ENCODE measurements at regions not wholly inside any gene's neighbourhood (a gene's known extent, or its start where the extent isn't known, plus 50 kb on each side); places are given as distances from the start of the nearest gene placed in this dataset.

DNA sequence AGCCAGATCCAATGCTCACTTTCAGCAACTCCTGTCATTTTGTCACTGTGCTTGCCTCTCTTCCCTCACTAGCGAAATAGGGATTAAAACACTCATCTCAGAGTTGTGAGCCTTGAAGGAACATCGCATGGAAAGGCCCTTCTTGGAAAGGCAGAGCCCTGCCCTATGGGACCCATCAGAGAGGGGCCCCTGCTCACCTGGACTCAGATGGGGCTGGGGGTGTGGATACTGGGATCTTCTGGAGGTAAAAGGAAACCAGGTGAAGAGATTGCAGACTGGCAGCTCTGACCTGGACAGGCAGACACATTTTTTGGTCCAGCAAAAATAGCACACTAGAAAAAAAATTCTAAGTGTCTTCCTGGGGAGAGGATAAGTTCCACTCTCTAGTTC is 54.2 kb upstream of the EPS8L3 start:
- Histone ChIP-seq H3K4me1 (no peaks in the 10 kb centered on the region), H3K27me3 (no peaks in the 10 kb centered on the region), H3K9me3 (no peaks in the 10 kb centered on the region), H3K27ac (no peak overlapping the region), H3K36me3 (no peaks in the 10 kb centered on the region), H3K4me3 (no peak overlapping the region), H3K9ac (ENCODE audit: low read depth in 2 of 2, low read length in 2 of 2) (no peak overlapping the region)
- TF ChIP-seq, protein P1, sequence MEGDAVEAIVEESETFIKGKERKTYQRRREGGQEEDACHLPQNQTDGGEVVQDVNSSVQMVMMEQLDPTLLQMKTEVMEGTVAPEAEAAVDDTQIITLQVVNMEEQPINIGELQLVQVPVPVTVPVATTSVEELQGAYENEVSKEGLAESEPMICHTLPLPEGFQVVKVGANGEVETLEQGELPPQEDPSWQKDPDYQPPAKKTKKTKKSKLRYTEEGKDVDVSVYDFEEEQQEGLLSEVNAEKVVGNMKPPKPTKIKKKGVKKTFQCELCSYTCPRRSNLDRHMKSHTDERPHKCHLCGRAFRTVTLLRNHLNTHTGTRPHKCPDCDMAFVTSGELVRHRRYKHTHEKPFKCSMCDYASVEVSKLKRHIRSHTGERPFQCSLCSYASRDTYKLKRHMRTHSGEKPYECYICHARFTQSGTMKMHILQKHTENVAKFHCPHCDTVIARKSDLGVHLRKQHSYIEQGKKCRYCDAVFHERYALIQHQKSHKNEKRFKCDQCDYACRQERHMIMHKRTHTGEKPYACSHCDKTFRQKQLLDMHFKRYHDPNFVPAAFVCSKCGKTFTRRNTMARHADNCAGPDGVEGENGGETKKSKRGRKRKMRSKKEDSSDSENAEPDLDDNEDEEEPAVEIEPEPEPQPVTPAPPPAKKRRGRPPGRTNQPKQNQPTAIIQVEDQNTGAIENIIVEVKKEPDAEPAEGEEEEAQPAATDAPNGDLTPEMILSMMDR (IDR thresholded peaks at IDR 0.05), result no peak
- intact Hi-C loops (cut with DNase I), result no loop called here
- DNase-seq, result no peak

DNA sequence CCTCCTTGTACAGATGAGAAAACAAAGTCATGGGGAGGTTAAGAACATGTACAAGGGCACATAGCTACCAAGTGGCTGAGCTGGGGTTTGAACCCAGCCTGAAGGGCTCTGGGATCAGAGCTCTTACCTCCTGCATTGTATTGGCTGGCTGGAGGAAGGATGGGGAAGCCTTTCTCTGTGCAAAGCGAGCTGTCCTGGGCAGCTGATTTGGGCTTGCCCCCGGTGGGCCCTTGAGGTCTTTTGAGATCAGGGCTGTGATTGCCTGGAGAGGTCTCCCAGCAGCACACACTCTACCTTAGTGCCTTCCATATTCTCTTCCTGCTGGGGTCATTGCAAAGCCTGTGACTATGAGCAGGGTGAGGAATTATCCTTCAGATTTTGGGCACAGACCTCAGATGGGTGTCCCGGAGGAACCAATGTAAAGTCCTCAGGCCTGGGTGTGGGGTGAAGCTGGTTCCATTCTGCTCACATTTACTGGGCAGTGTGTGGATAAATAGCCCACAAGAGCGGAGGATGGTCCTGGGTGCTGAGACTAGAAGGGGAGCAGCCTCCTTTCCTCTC is 53.3 kb upstream of the EPS8L3 start:
- Histone ChIP-seq H3K9me3 (no peaks in the 10 kb centered on the region), H3K27me3 (no peaks in the 10 kb centered on the region), H3K36me3 (no peaks in the 10 kb centered on the region), H3K9ac (ENCODE audit: low read depth in 2 of 2, low read length in 2 of 2) (no peak overlapping the region), H3K4me3 (no peak overlapping the region), H3K27ac (no peak overlapping the region), H3K4me1 (no peaks in the 10 kb centered on the region)
- DNase-seq, result no peak
- TF ChIP-seq, protein P1 (IDR thresholded peaks at IDR 0.05), result no peak
- intact Hi-C loops (cut with DNase I), result no loop called here

DNA sequence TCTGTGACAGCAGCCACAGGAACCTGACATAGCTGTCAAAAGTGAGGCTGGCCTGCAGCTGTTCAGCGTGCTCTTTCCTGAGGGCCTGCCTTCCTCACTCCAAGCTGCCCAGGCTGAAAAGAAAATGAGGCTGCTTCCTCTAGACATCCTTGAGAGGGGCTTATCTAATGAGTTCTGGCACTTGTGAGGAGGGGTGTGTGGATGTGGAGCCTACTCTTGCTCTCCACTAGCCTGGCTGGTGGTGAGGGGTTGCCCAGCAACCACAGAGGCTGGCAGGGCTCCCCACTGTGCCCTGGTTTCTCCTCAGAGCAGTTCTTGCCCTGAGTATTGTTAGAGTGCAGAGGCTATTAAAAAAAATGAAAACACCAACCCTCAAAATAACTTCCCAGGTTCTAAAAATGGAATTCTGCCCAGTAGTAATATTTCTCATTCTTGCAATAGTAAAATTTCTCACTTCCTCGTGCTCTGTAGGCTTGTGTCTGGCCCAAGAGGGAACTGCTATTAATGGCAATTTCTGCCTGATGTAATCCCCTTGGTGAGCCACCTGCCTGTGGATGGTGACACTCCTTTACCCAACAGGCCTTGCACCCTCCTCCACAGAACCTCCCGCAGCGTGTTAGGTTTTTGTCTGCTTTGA is 52.6 kb upstream of the EPS8L3 start:
- Histone ChIP-seq H3K9me3 (no peaks in the 10 kb centered on the region), H3K27ac (no peak overlapping the region), H3K27me3 (no peaks in the 10 kb centered on the region), H3K4me1 (no peaks in the 10 kb centered on the region), H3K4me3 (no peak overlapping the region), H3K9ac (ENCODE audit: low read depth in 2 of 2, low read length in 2 of 2) (no peak overlapping the region), H3K36me3 (no peaks in the 10 kb centered on the region)
- TF ChIP-seq, protein P1 (IDR thresholded peaks at IDR 0.05), result no peak
- intact Hi-C loops (cut with DNase I), result no loop called here
- no peak for DNase-seq

DNA sequence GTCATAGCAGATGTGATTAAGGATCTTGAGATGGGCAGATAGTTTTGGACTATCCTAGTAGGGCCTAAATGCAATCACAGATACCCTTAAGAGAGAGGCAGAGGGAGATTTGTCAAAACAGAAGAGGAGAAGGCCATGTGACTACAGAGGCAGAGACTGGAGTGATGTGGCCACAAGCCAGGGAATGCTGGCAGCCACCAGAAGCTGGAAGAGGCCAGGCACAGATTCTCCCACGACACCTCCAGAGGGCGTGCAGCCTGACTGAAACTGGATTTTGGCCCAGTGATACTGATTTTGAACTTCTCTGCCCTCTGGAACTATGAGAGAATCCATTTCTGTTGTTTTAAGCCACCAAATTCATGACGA is 52.1 kb upstream of the EPS8L3 start:
- H3K9me3 ChIP-seq, result no peaks in the 10 kb centered on the region
- no peak for DNase-seq
- no peak overlapping the region for H3K27ac ChIP-seq
- no peak overlapping the region for H3K4me3 ChIP-seq
- intact Hi-C loops (cut with DNase I), result no loop called here
- H3K27me3 ChIP-seq, result no peaks in the 10 kb centered on the region
- no peak overlapping the region for H3K9ac ChIP-seq (ENCODE audit: low read depth in 2 of 2, low read length in 2 of 2)
- TF ChIP-seq, protein P1 (IDR thresholded peaks at IDR 0.05), result no peak
- H3K36me3 ChIP-seq, result no peaks in the 10 kb centered on the region
- H3K4me1 ChIP-seq, result no peaks in the 10 kb centered on the region

DNA sequence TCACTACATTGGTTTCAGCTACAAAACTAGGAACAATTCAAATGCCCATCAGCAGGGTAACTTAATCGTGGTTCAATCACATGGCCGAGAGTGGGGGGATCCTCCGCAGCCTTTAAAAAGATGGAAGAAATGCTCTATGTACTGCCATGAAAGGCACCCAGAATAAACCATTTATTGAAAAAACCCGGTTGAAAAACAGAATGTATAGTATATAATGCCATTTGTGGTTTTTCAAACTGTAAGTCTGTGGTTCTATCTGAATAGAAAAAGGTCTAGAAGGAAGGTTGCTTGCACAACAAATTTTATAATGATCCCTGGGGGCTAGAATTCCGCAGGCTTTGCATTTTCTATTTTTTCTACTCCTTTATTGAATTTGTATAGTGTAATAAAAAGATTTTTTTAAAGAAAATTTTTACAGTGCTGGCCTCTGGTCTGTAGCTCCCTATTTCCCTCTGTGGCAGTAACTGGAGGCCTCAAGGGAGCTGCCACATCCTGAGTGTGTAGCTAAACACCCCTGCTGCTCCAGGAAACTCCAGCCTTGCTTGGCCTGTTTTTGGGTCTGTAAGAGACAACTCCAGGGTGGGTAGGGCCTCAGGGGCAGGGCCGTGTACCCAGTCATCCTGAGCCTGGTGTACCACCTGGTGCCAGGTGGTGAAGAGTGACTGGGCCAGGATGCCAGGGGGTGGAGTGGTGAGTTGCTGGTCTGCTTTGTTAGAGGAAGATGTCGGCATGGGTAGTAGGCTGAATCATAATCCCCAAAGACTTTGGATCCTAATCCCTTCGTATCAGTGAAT is 51.5 kb upstream of the EPS8L3 start:
- no peak for DNase-seq
- Histone ChIP-seq H3K9me3 (no peaks in the 10 kb centered on the region), H3K4me1 (no peaks in the 10 kb centered on the region), H3K36me3 (no peaks in the 10 kb centered on the region), H3K27ac (no peak overlapping the region), H3K4me3 (no peak overlapping the region), H3K9ac (ENCODE audit: low read depth in 2 of 2, low read length in 2 of 2) (no peak overlapping the region), H3K27me3 (no peaks in the 10 kb centered on the region)
- intact Hi-C loops (cut with DNase I), result no loop called here
- TF ChIP-seq, protein P1 (IDR thresholded peaks at IDR 0.05), result no peak

All from colonic mucosa (tissue), 4 donors.